NB4 (cell line): ENCODE measurements at regions not wholly inside any gene's neighbourhood (a gene's known extent, or its start where the extent isn't known, plus 50 kb on each side); places are given as distances from the start of the nearest gene placed in this dataset.

ENCODE experiments used
- TF ChIP-seq, protein P1 (sequence below): IDR thresholded peaks from 2 replicates; pipeline ENCODE4 v1.6.1; 2011; ENCODE audit warnings: low read depth, low read length
- TF ChIP-seq, protein P2 (sequence below): IDR thresholded peaks from one replicate; pipeline ENCODE4 v1.5.1; 2012; ENCODE audit warnings: low read depth, low read length

DNA sequence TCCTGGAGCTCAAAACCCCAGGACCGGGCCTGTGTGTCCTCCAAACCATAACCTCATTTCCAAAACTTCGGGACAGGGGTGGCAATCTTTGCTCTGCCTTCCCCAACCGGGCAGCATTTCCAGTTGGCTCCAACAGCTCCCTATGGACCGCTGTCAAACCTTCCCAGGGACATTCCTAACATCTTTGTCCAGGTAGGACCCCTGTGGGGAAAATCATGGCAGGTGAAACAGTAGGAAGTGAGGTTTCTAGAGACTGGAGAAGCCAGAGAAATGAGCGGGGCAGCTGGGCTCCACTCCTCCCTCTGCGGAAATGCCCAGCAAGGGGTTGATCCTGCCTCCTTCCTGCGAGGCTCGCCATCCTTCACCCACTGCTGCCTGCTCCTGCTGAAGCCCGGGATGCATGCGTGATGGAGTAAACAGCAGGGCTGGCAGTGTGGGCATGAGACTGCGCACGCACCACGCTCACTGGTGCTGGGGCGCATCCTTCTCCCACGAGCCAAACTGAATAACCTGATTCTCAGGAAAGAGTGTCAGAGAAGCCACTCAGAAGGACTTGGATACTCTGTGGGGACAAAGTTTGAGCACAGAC lies 136.4 kb downstream of the BUD13 start:
- TF ChIP-seq, protein P1, sequence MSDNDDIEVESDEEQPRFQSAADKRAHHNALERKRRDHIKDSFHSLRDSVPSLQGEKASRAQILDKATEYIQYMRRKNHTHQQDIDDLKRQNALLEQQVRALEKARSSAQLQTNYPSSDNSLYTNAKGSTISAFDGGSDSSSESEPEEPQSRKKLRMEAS: no peak
- TF ChIP-seq, protein P2, sequence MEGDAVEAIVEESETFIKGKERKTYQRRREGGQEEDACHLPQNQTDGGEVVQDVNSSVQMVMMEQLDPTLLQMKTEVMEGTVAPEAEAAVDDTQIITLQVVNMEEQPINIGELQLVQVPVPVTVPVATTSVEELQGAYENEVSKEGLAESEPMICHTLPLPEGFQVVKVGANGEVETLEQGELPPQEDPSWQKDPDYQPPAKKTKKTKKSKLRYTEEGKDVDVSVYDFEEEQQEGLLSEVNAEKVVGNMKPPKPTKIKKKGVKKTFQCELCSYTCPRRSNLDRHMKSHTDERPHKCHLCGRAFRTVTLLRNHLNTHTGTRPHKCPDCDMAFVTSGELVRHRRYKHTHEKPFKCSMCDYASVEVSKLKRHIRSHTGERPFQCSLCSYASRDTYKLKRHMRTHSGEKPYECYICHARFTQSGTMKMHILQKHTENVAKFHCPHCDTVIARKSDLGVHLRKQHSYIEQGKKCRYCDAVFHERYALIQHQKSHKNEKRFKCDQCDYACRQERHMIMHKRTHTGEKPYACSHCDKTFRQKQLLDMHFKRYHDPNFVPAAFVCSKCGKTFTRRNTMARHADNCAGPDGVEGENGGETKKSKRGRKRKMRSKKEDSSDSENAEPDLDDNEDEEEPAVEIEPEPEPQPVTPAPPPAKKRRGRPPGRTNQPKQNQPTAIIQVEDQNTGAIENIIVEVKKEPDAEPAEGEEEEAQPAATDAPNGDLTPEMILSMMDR: no peak
